DOHH2 (cell line): ENCODE measurements at regions not wholly inside any gene's neighbourhood (a gene's known extent, or its start where the extent isn't known, plus 50 kb on each side); places are given as distances from the start of the nearest gene placed in this dataset.

Experiments used
- H3F3A ChIP-seq: fragments of 200-600 bp; sonication (generic), shearing (Covaris generic); 2 replicates; pipeline ENCODE4 v1.6.0; 2016; ENCODE audit warnings: antibody characterized with exemption, mild to moderate bottlenecking; ENCODE audit not compliant: control insufficient read depth, insufficient read depth
- H3K27ac ChIP-seq: fragments of 200-600 bp; sonication (generic); 2 replicates; pipeline ENCODE4 v1.5.1; 2014; ENCODE audit warnings: low read depth, mild to moderate bottlenecking, low read length, moderate library complexity
- H3K27me3 ChIP-seq: fragments of 200-600 bp; sonication (generic); 2 replicates; pipeline ENCODE4 v1.6.1; 2014; ENCODE audit warnings: mild to moderate bottlenecking, low read length, mixed read lengths; ENCODE audit not compliant: control insufficient read depth
- H3K36me3 ChIP-seq: fragments of 200-600 bp; sonication (generic); 2 replicates; pipeline ENCODE4 v1.6.1; 2014; ENCODE audit warnings: mild to moderate bottlenecking, low read length, moderate library complexity, mixed read lengths; ENCODE audit not compliant: control insufficient read depth
- H3K4me1 ChIP-seq: fragments of 200-600 bp; sonication (generic); 2 replicates; pipeline ENCODE4 v1.6.1; 2014; ENCODE audit warnings: mild to moderate bottlenecking, low read length, mixed read lengths; ENCODE audit not compliant: control insufficient read depth
- H3K4me2 ChIP-seq: fragments of 200-600 bp; sonication (generic); 2 replicates; pipeline ENCODE4 v1.6.0; 2014; ENCODE audit warnings: mild to moderate bottlenecking, low read length, moderate library complexity
- H3K4me3 ChIP-seq: fragments of 200-600 bp; sonication (generic); 2 replicates; pipeline ENCODE4 v1.5.1; 2014; ENCODE audit warnings: mild to moderate bottlenecking, low read length, mixed read lengths
- H3K79me2 ChIP-seq: fragments of 200-600 bp; sonication (generic); 2 replicates; pipeline ENCODE4 v1.6.1; 2014; ENCODE audit warnings: mild to moderate bottlenecking, low read length, mixed read lengths; ENCODE audit not compliant: control insufficient read depth
- H3K9me2 ChIP-seq: fragments of 200-600 bp; sonication (generic); replicated peaks from 2 replicates; pipeline ENCODE4 v1.6.1; 2014; ENCODE audit warnings: mild to moderate bottlenecking, low read length, mixed read lengths; ENCODE audit not compliant: control insufficient read depth
- H3K9me3 ChIP-seq: fragments of 200-600 bp; sonication (generic); 2 replicates; pipeline ENCODE4 v1.6.1; 2014; ENCODE audit warnings: antibody characterized with exemption, low read length, mixed read lengths; ENCODE audit not compliant: control insufficient read depth, insufficient read depth
- H4K20me1 ChIP-seq: fragments of 200-600 bp; sonication (generic); 2 replicates; pipeline ENCODE4 v1.6.0; 2014; ENCODE audit warnings: low read depth, mild to moderate bottlenecking, antibody characterized with exemption, low read length, moderate library complexity; ENCODE audit not compliant: control insufficient read depth, insufficient read depth
- EZH2phosphoT487 ChIP-seq: fragments of 200-600 bp; sonication (generic); IDR thresholded peaks from 2 replicates; pipeline ENCODE4 v1.6.1; 2017; ENCODE audit warnings: borderline replicate concordance, mild to moderate bottlenecking, antibody characterized with exemption, low read length, moderate library complexity, mixed read lengths
- TF ChIP-seq, protein P1 (sequence below): fragments of 200-600 bp; sonication (generic); IDR thresholded peaks from one replicate; pipeline ENCODE4 v1.5.1; 2014; ENCODE audit warnings: antibody characterized with exemption, mild to moderate bottlenecking, low read depth, low read length; ENCODE audit not compliant: poor library complexity, severe bottlenecking

DNA sequence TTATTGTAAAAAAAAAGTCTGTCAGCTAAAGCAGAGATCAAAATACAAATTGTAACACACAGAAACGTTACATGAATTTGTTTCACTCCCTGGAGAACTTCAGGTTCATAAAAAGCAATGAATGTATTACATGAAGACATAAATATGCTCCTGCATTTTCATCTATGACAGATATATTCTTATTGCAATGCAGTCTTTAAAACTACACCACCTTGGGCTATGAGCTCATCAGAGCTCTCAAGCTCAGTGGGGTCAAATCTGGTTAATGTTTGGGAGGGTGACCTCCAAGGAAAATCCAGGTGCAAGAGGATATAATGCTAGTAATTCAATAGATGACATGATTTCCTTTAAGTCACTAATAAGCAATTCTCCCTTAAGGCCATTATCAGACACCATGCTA is 606.8 kb downstream of the EPHA3 start:
- H3K4me1 ChIP-seq = no peaks in the 10 kb centered on the region
- TF ChIP-seq EZH2phosphoT487 = no peak
- TF ChIP-seq, protein P1, sequence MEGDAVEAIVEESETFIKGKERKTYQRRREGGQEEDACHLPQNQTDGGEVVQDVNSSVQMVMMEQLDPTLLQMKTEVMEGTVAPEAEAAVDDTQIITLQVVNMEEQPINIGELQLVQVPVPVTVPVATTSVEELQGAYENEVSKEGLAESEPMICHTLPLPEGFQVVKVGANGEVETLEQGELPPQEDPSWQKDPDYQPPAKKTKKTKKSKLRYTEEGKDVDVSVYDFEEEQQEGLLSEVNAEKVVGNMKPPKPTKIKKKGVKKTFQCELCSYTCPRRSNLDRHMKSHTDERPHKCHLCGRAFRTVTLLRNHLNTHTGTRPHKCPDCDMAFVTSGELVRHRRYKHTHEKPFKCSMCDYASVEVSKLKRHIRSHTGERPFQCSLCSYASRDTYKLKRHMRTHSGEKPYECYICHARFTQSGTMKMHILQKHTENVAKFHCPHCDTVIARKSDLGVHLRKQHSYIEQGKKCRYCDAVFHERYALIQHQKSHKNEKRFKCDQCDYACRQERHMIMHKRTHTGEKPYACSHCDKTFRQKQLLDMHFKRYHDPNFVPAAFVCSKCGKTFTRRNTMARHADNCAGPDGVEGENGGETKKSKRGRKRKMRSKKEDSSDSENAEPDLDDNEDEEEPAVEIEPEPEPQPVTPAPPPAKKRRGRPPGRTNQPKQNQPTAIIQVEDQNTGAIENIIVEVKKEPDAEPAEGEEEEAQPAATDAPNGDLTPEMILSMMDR = no peak
- H4K20me1 ChIP-seq = no peaks in the 10 kb centered on the region
- no peaks in the 10 kb centered on the region for H3K9me3 ChIP-seq
- H3K4me2 ChIP-seq = no peak overlapping the region
- H3K4me3 ChIP-seq = no peak overlapping the region
- H3F3A ChIP-seq = no peaks in the 10 kb centered on the region
- H3K27ac ChIP-seq = no peak overlapping the region
- H3K36me3 ChIP-seq = no peaks in the 10 kb centered on the region
- H3K79me2 ChIP-seq = no peaks in the 10 kb centered on the region
- H3K27me3 ChIP-seq = no peaks in the 10 kb centered on the region
- H3K9me2 ChIP-seq = no peaks in the 10 kb centered on the region

DNA sequence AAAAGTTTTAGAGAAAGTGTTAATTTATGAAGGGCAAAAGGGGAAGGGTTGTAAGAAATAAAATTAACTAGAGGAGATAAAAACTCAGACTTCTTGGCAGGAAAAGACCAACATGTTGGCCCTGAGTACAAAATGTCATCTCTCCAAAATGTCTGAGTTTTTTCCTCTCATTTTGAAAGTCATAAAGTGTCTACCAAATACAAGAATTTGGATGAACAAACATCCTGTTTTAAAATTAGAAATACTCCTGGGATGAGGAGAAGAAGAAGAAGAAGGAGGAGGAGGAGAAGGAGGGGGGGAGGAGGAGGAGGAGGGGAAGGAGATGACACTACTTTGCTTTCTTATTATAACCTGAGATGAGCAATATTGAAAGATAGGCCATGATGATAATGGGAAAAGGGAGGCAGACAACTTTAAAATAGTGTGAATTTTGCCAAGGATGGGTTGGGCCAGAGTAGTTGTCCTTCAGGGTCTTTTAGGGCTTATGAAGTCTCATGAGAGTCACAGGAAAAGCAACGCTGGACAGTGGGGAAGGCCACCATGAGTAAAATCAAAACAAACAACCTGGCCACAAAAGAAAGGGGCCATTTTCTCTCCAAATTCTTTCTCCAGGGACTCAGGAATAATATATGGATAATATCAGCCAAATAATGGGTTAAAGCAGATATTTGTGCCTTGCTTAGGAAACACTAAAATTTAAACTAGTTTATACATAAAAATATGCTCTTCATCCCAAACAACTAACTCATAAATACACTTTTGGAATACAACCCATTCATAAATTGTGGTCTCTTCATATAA is 632.9 kb downstream of the EPHA3 start:
- H3K9me3 ChIP-seq = no peaks in the 10 kb centered on the region
- no peaks in the 10 kb centered on the region for H3K9me2 ChIP-seq
- H3K27ac ChIP-seq = no peak overlapping the region
- no peaks in the 10 kb centered on the region for H3K36me3 ChIP-seq
- H3K79me2 ChIP-seq = no peaks in the 10 kb centered on the region
- H3K4me1 ChIP-seq = no peaks in the 10 kb centered on the region
- no peaks in the 10 kb centered on the region for H4K20me1 ChIP-seq
- TF ChIP-seq EZH2phosphoT487 = no peak
- TF ChIP-seq, protein P1 = no peak
- no peak overlapping the region for H3K4me3 ChIP-seq
- H3K27me3 ChIP-seq = no peaks in the 10 kb centered on the region
- no peak overlapping the region for H3K4me2 ChIP-seq
- H3F3A ChIP-seq = no peaks in the 10 kb centered on the region

DNA sequence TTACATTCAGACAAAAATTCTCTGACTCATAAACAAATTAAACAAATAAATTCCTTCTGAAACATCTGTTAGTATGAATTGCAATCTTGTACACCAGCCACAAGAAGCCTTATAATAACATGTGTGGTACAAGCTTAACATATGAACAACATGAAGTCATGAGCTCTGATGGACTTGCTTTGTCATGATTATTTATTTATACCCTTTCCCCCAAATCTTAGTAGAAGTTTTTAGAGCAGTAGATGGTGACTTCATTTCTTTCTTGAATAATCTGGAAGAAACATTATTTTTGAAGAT is 633.4 kb downstream of the EPHA3 start:
- H3K79me2 ChIP-seq = no peaks in the 10 kb centered on the region
- no peaks in the 10 kb centered on the region for H3F3A ChIP-seq
- no peaks in the 10 kb centered on the region for H3K4me1 ChIP-seq
- H3K27me3 ChIP-seq = no peaks in the 10 kb centered on the region
- no peaks in the 10 kb centered on the region for H3K9me2 ChIP-seq
- no peak overlapping the region for H3K27ac ChIP-seq
- H3K36me3 ChIP-seq = no peaks in the 10 kb centered on the region
- TF ChIP-seq, protein P1 = no peak
- no peak for TF ChIP-seq EZH2phosphoT487
- no peak overlapping the region for H3K4me2 ChIP-seq
- no peak overlapping the region for H3K4me3 ChIP-seq
- no peaks in the 10 kb centered on the region for H4K20me1 ChIP-seq
- H3K9me3 ChIP-seq = no peaks in the 10 kb centered on the region
